OCI-LY7 (cell line): ENCODE measurements at regions not wholly inside any gene's neighbourhood (a gene's known extent, or its start where the extent isn't known, plus 50 kb on each side); places are given as distances from the start of the nearest gene placed in this dataset.

Experiments
- BruUV-seq: library from RNA; stranded (reverse); fragments of 400-500 nt; replicated peaks from 2 replicates; lab custom pipeline; 2021; lab: Mats Ljungman, UMichigan
- CTCF ChIA-PET: fragments of 300-600 bp; sonication (Branson Sonifier 250); formaldehyde crosslinking; loops from one replicate; lab custom pipeline; 2022; ENCODE audit warnings: antibody characterized with exemption; ENCODE audit not compliant: unreplicated experiment; lab: Charles Lee
- POLR2A ChIA-PET: fragments of 300-600 bp; sonication (Branson Sonifier 250); formaldehyde crosslinking; loops from one replicate; lab custom pipeline; 2022; ENCODE audit warnings: antibody characterized with exemption; lab: Charles Lee
- DNase-seq: peaks from one replicate; pipeline ENCODE4 v3.0.0-alpha.2; 2015; ENCODE audit warnings: low spot score
- H2AFZ ChIP-seq: fragments of 200-600 bp; sonication (generic), shearing (Covaris generic); 2 replicates; pipeline ENCODE4 v1.6.1; 2014; ENCODE audit warnings: mild to moderate bottlenecking, antibody characterized with exemption, low read length, moderate library complexity
- H3K27ac ChIP-seq: fragments of 200-600 bp; sonication (generic); 2 replicates; pipeline ENCODE4 v1.5.1; 2014; ENCODE audit warnings: mixed run types, low read depth, mild to moderate bottlenecking, moderate library complexity, low read length, inconsistent platforms; ENCODE audit not compliant: poor library complexity, severe bottlenecking
- H3K36me3 ChIP-seq: fragments of 200-600 bp; sonication (generic); 2 replicates; pipeline ENCODE4 v1.6.1; 2014; ENCODE audit warnings: mild to moderate bottlenecking, antibody characterized with exemption, low read length, moderate library complexity, mixed read lengths; ENCODE audit not compliant: insufficient read depth
- H3K4me1 ChIP-seq: fragments of 200-600 bp; sonication (generic); 2 replicates; pipeline ENCODE4 v1.5.1; 2014; ENCODE audit warnings: mild to moderate bottlenecking, low read length; ENCODE audit not compliant: insufficient read depth, poor library complexity, severe bottlenecking
- H3K4me2 ChIP-seq: fragments of 200-600 bp; sonication (generic); 2 replicates; pipeline ENCODE4 v1.6.1; 2014; ENCODE audit warnings: mild to moderate bottlenecking, low read length
- H3K4me3 ChIP-seq: fragments of 200-600 bp; sonication (generic); 2 replicates; pipeline ENCODE4 v1.5.1; 2014; ENCODE audit warnings: mild to moderate bottlenecking, low read depth, low read length; ENCODE audit not compliant: poor library complexity, severe bottlenecking
- H3K79me2 ChIP-seq: fragments of 200-600 bp; sonication (generic); 2 replicates; pipeline ENCODE4 v1.6.1; 2016; ENCODE audit warnings: low read depth, mild to moderate bottlenecking, low read length, moderate library complexity, mixed read lengths; ENCODE audit not compliant: insufficient read depth
- H3K9me2 ChIP-seq: fragments of 200-600 bp; sonication (generic); 2 replicates; pipeline ENCODE4 v1.6.1; 2016; ENCODE audit warnings: mild to moderate bottlenecking, low read length, mixed read lengths; ENCODE audit not compliant: insufficient read depth
- H3K9me3 ChIP-seq: fragments of 200-600 bp; sonication (generic); 2 replicates; pipeline ENCODE4 v1.6.1; 2014; ENCODE audit warnings: mild to moderate bottlenecking, mixed run types, low read length, mixed read lengths
- H4K20me1 ChIP-seq: fragments of 200-600 bp; sonication (generic); 2 replicates; pipeline ENCODE4 v1.6.1; 2014; ENCODE audit warnings: mild to moderate bottlenecking, antibody characterized with exemption, low read length, moderate library complexity, mixed read lengths; ENCODE audit not compliant: insufficient read depth
- EZH2phosphoT487 ChIP-seq: fragments of 200-600 bp; sonication (generic); IDR thresholded peaks from 2 replicates; pipeline ENCODE4 v1.6.1; 2018; ENCODE audit warnings: low read depth, borderline replicate concordance, mild to moderate bottlenecking, mixed run types, antibody characterized with exemption, low read length, moderate library complexity, mixed read lengths
- intact Hi-C: fragments of 100-400 bp; cut with micrococcal nuclease; formaldehyde crosslinking; loops from one replicate; pipeline ENCODE4 v1.10.0; 2022; ENCODE audit not compliant: unreplicated experiment
- TF ChIP-seq, protein P1 (sequence below): fragments of 200-600 bp; sonication (generic); conservative IDR thresholded peaks from 2 replicates; pipeline ENCODE4 v1.5.1; 2014; ENCODE audit warnings: mild to moderate bottlenecking, antibody characterized with exemption, low read length, moderate library complexity, mixed read lengths

DNA sequence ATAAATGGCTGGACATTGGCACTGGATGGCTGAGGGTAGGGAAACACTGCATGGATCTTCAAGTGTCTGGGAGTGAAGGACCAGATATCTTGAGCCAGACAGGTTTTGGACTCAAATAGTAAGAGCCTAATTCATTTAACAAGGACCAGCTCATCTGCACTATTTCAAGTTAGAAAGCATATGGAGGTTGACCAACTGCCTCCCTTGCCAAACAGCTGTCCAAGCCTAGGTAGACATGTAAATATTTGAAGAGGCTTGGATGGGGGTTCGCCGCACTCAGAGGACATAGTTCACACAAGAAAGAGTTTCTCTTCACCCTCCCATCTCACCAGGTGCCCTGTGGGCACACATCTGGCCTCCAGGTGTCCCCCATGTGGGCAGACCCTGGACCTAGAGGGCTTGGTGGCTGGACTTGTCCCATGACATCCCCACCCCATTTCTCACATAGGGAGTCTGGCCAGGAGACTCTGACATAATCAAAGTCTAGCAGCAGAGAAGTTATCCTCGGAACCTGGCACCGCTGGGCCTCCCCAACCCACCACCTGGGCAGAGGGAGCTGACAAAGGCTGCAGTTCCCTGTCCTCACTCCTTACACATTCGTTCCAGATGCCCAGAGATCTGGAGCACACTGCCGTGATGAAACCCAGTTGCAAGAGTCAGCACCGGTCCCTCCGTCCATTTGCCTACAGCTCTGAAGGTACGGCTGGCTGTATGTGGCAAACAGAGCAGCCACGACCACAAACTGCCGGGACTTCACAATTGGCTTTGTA is 116.9 kb upstream of the GDF10 start:
- no peaks in the 10 kb centered on the region for H3K79me2 ChIP-seq
- H4K20me1 ChIP-seq: no peaks in the 10 kb centered on the region
- BruUV-seq: no TSS peak
- no peaks in the 10 kb centered on the region for H3K36me3 ChIP-seq
- no peaks in the 10 kb centered on the region for H3K4me1 ChIP-seq
- H3K9me3 ChIP-seq: no peaks in the 10 kb centered on the region
- CTCF ChIA-PET: no interaction called here
- POLR2A ChIA-PET: no interaction called here
- no peak overlapping the region for H3K27ac ChIP-seq
- no peak for TF ChIP-seq EZH2phosphoT487
- TF ChIP-seq, protein P1, sequence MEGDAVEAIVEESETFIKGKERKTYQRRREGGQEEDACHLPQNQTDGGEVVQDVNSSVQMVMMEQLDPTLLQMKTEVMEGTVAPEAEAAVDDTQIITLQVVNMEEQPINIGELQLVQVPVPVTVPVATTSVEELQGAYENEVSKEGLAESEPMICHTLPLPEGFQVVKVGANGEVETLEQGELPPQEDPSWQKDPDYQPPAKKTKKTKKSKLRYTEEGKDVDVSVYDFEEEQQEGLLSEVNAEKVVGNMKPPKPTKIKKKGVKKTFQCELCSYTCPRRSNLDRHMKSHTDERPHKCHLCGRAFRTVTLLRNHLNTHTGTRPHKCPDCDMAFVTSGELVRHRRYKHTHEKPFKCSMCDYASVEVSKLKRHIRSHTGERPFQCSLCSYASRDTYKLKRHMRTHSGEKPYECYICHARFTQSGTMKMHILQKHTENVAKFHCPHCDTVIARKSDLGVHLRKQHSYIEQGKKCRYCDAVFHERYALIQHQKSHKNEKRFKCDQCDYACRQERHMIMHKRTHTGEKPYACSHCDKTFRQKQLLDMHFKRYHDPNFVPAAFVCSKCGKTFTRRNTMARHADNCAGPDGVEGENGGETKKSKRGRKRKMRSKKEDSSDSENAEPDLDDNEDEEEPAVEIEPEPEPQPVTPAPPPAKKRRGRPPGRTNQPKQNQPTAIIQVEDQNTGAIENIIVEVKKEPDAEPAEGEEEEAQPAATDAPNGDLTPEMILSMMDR: no peak
- no peak for DNase-seq
- H3K4me3 ChIP-seq: no peak overlapping the region
- H3K4me2 ChIP-seq: no peak overlapping the region
- H2AFZ ChIP-seq: no peak overlapping the region
- intact Hi-C loops: no loop called here
- H3K9me2 ChIP-seq: no peaks in the 10 kb centered on the region

DNA sequence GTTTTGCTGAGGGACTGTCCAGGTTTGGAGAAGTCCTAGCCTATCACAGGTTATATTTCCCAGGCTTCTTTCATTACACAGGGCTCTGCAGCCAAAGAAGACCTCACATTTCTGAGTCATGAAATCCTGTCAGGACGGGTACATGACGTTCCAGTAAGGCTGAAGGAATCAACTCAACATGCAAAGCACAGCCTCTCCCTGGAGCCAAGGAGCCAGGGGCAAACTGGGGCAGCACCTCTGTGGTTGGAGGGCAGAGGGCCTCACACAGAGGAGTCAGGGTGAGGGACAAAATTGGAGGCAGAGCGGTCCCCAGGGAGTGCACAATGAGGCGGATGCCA is 116.3 kb upstream of the GDF10 start:
- Histone ChIP-seq H2AFZ (no peak overlapping the region), H3K4me3 (no peak overlapping the region), H3K27ac (no peak overlapping the region), H4K20me1 (no peaks in the 10 kb centered on the region), H3K4me2 (no peak overlapping the region), H3K9me2 (no peaks in the 10 kb centered on the region), H3K36me3 (no peaks in the 10 kb centered on the region), H3K9me3 (no peaks in the 10 kb centered on the region), H3K4me1 (no peaks in the 10 kb centered on the region), H3K79me2 (no peaks in the 10 kb centered on the region)
- TF ChIP-seq, protein P1: no peak
- TF ChIP-seq EZH2phosphoT487: no peak
- DNase-seq: no peak
- ChIA-PET CTCF (no interaction called here), POLR2A (no interaction called here)
- BruUV-seq: no TSS peak
- intact Hi-C loops: no loop called here

DNA sequence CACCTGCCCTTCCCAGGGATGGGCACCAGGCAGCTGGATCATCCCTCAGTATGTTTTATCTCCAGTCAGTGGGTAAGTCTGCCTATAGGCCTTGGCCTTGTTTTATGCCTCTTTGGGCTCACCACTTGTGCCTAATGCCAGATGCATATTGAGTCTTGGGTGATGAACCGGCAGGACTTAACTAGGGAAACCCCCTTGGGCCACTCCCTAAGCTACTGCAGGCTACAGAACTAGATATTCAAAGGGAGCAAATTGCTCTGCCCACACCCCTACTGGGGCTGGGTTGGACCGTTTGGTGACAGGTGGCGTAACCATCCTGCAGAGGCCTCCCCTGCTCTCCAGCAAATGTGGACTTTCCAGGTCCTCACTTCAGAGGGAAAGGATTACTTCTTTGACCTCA is 115.7 kb upstream of the GDF10 start:
- no peak overlapping the region for H2AFZ ChIP-seq
- ChIA-PET CTCF (no interaction called here), POLR2A (no interaction called here)
- intact Hi-C loops: no loop called here
- H3K79me2 ChIP-seq: no peaks in the 10 kb centered on the region
- no peaks in the 10 kb centered on the region for H3K36me3 ChIP-seq
- H3K9me3 ChIP-seq: no peaks in the 10 kb centered on the region
- no peak for DNase-seq
- no peaks in the 10 kb centered on the region for H3K9me2 ChIP-seq
- TF ChIP-seq EZH2phosphoT487: no peak
- TF ChIP-seq, protein P1: no peak
- no peaks in the 10 kb centered on the region for H3K4me1 ChIP-seq
- no peak overlapping the region for H3K4me2 ChIP-seq
- no TSS peak for BruUV-seq
- H3K4me3 ChIP-seq: no peak overlapping the region
- H4K20me1 ChIP-seq: no peaks in the 10 kb centered on the region
- no peak overlapping the region for H3K27ac ChIP-seq
